Gastrocnemius medialis (tissue), 4 donors: ENCODE measurements at regions not wholly inside any gene's neighbourhood (a gene's known extent, or its start where the extent isn't known, plus 50 kb on each side); places are given as distances from the start of the nearest gene placed in this dataset.

ENCODE experiments used
- ATAC-seq, 2 donors: fragments of 150-250 bp; one replicate each; pipeline ENCODE4 v1.9.1; 2016
- DNase-seq, 2 donors: peaks; one replicate each; pipeline ENCODE4 v3.0.0-alpha.2; 2019
- H3K27ac ChIP-seq, 4 donors: fragments of 200-600 bp; sonication (generic); 1 replicate in 1 of 4; 2 replicates in 3 of 4; pipeline ENCODE4 v1.5.1; 2016 to 2018; ENCODE audit warnings: mild to moderate bottlenecking in 2 of 4, moderate library complexity in 1 of 4
- H3K27me3 ChIP-seq, 3 donors: fragments of 200-600 bp; sonication (generic) in 2 of 3; 1 replicate in 1 of 3; 2 replicates in 2 of 3; pipeline versions ENCODE4 v1.5.1 to v1.6.0; 2016 to 2019; ENCODE audit warnings: mild to moderate bottlenecking in 1 of 3, moderate library complexity in 1 of 3
- H3K36me3 ChIP-seq, 2 donors: fragments of 200-600 bp; sonication (generic) in 1 of 2; one replicate each; pipeline ENCODE4 v1.5.1; 2017 to 2018
- H3K4me1 ChIP-seq, 2 donors: fragments of 200-600 bp; sonication (generic) in 1 of 2; one replicate each; pipeline ENCODE4 v1.5.1; 2016 to 2017; ENCODE audit warnings: mild to moderate bottlenecking in 2 of 2
- H3K4me3 ChIP-seq, 4 donors: fragments of 200-600 bp; sonication (generic) in 3 of 4; 1 replicate in 1 of 4; 2 replicates in 3 of 4; pipeline ENCODE4 v1.5.1; 2016 to 2019; ENCODE audit warnings: mild to moderate bottlenecking in 2 of 4
- H3K9me3 ChIP-seq, 3 donors: fragments of 200-600 bp; sonication (generic) in 2 of 3; 1 replicate in 1 of 3; 2 replicates in 2 of 3; pipeline ENCODE4 v1.5.1; 2016 to 2019
- POLR2A ChIP-seq, 2 donors: fragments of 450-650 bp; IDR thresholded peaks; one replicate each; pipeline ENCODE4 v1.6.1; 2017; ENCODE audit warnings: antibody characterized with exemption in 2 of 2, mild to moderate bottlenecking in 2 of 2, moderate library complexity in 2 of 2
- in situ Hi-C, 4 donors: fragments of 200-750 bp; cut with MboI; loops; one replicate each; pipeline versions ENCODE4 v1.15.0 to v1.8.0; 2017; ENCODE audit warnings: low sequenced_read_pairs in 4 of 4
- intact Hi-C: fragments of 100-400 bp; cut with DNase I; formaldehyde crosslinking; loops from one replicate; pipeline ENCODE4 v1.15.1; 2023; ENCODE audit warnings: low total_unique reads
- TF ChIP-seq, protein P1 (sequence below), 5 experiments: fragments of 450-650 bp in 3 of 5; fragments of 200-600 bp in 2 of 5; sonication (generic) in 2 of 5; IDR thresholded peaks in 4 of 5; conservative IDR thresholded peaks in 1 of 5; 1 replicate in 4 of 5; 2 replicates in 1 of 5; pipeline ENCODE4 v1.5.1; 2016 to 2019; ENCODE audit warnings: antibody characterized with exemption in 5 of 5, mild to moderate bottlenecking in 3 of 5, moderate library complexity in 3 of 5

DNA sequence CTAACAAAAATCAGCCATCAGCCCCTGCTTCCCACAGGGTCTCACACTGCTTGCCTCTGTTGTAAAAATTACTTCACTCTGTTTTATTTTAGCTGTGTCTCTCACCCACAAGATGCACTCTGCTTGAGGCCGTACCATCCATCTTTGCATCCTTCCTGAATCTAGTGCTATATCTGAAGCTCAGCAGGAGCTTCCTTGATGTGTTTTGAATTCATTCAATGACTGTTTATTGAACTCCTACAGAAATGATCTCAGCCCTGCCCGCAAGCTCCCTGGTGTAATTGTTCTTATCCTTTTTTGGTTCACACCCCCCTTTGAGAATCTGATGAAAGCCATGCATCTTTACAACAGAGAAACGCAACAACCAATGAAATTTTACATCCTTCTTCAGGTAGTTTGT, 310.2 kb upstream of the ZC3H12C start:
- Histone ChIP-seq H3K4me1 (no peaks in the 10 kb centered on the region), H3K36me3 (no peaks in the 10 kb centered on the region), H3K4me3 (no peak overlapping the region), H3K27ac (no peak overlapping the region), H3K9me3 (no peaks in the 10 kb centered on the region), H3K27me3 (no peaks in the 10 kb centered on the region)
- no peak for DNase-seq
- in situ Hi-C loops (no loop called here), intact Hi-C loops (no loop called here)
- ATAC-seq = no peak
- TF ChIP-seq, protein P1, sequence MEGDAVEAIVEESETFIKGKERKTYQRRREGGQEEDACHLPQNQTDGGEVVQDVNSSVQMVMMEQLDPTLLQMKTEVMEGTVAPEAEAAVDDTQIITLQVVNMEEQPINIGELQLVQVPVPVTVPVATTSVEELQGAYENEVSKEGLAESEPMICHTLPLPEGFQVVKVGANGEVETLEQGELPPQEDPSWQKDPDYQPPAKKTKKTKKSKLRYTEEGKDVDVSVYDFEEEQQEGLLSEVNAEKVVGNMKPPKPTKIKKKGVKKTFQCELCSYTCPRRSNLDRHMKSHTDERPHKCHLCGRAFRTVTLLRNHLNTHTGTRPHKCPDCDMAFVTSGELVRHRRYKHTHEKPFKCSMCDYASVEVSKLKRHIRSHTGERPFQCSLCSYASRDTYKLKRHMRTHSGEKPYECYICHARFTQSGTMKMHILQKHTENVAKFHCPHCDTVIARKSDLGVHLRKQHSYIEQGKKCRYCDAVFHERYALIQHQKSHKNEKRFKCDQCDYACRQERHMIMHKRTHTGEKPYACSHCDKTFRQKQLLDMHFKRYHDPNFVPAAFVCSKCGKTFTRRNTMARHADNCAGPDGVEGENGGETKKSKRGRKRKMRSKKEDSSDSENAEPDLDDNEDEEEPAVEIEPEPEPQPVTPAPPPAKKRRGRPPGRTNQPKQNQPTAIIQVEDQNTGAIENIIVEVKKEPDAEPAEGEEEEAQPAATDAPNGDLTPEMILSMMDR (IDR thresholded peaks at IDR 0.05 in 4 of 5, conservative IDR thresholded peaks at IDR 0.05 in 1 of 5) = no peak

DNA sequence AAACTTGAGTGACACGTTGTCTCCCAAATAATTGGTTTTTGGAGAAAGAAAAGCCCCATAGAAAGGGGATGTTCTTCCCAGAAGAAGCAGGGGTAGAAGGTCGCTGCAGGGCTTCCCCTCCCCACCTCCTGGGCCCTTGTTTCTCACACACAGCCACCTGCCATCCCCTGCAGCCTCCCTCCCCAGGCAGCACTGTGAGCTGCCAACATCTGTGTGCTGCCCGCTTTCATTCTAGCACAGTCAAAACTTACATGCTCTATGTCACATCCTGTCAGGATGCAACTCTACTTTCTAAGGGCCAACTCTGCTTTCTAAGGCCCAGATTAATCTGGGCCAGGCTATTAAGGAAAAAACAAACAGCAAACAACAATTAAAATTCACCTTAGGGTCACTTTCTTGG, 309.4 kb upstream of the ZC3H12C start:
- Histone ChIP-seq H3K27me3 (no peaks in the 10 kb centered on the region), H3K4me1 (no peaks in the 10 kb centered on the region), H3K4me3 (no peak overlapping the region), H3K36me3 (no peaks in the 10 kb centered on the region), H3K9me3 (no peaks in the 10 kb centered on the region), H3K27ac (no peak overlapping the region)
- intact Hi-C loops (no loop called here), in situ Hi-C loops (no loop called here)
- DNase-seq (no peak), ATAC-seq (no peak)
- no peak for TF ChIP-seq POLR2A (IDR thresholded peaks at IDR 0.05)
- TF ChIP-seq, protein P1 (IDR thresholded peaks at IDR 0.05 in 4 of 5, conservative IDR thresholded peaks at IDR 0.05 in 1 of 5) = no peak

DNA sequence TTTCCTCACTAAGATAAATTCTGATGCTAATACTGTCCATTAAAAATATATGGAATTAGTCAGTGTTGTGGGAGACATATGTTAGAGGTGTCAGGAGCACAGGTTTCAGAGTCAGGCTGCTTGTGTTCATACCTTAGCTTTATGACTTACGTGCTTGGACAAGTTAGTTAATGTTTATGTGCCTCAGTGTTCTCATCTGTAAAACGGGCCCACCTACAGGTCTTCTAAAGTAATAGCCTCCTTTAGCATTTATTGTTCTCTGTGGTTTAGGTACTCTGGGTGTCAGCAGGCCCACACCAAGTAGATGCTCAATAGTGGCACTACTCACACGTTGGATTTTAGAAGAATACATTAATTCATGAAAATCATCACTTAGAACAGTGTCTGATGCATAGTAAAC, 308.7 kb upstream of the ZC3H12C start:
- H3K9me3 ChIP-seq = no peaks in the 10 kb centered on the region
- intact Hi-C loops = no loop called here
- no peak overlapping the region for H3K27ac ChIP-seq
- H3K36me3 ChIP-seq = no peaks in the 10 kb centered on the region
- H3K27me3 ChIP-seq = no peaks in the 10 kb centered on the region
- no peak overlapping the region for H3K4me3 ChIP-seq
- H3K4me1 ChIP-seq = no peaks in the 10 kb centered on the region
- ATAC-seq (no peak), DNase-seq (no peak)
- TF ChIP-seq, protein P1 (IDR thresholded peaks at IDR 0.05 in 4 of 5, conservative IDR thresholded peaks at IDR 0.05 in 1 of 5) = no peak
- no peak for TF ChIP-seq POLR2A (IDR thresholded peaks at IDR 0.05)
- in situ Hi-C loops = no loop called here

DNA sequence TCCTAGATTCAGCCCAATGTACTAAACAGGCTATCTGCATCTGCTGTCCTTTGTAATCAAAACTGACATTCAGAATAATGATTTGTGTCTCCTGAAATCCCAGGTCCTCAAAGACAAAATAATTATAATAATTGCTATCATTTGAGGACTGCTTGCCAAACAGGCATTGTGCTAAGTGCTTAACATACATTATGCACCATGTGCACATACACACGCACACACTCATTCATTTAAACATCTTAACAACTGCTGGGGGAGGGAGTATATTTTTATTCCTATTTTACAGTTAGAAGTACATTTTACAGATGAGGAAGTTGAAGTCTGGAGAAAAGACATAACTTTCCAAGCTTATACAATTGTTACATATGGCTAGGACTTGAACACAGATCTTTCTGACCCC, 308.0 kb upstream of the ZC3H12C start:
- intact Hi-C loops (no loop called here), in situ Hi-C loops (no loop called here)
- no peak for ATAC-seq
- H3K9me3 ChIP-seq = no peaks in the 10 kb centered on the region
- no peak for DNase-seq
- no peaks in the 10 kb centered on the region for H3K36me3 ChIP-seq
- H3K27me3 ChIP-seq = no peaks in the 10 kb centered on the region
- H3K27ac ChIP-seq = no peak overlapping the region
- no peak for TF ChIP-seq POLR2A (IDR thresholded peaks at IDR 0.05)
- TF ChIP-seq, protein P1 (IDR thresholded peaks at IDR 0.05 in 4 of 5, conservative IDR thresholded peaks at IDR 0.05 in 1 of 5) = no peak
- H3K4me1 ChIP-seq = no peaks in the 10 kb centered on the region
- no peak overlapping the region for H3K4me3 ChIP-seq

DNA sequence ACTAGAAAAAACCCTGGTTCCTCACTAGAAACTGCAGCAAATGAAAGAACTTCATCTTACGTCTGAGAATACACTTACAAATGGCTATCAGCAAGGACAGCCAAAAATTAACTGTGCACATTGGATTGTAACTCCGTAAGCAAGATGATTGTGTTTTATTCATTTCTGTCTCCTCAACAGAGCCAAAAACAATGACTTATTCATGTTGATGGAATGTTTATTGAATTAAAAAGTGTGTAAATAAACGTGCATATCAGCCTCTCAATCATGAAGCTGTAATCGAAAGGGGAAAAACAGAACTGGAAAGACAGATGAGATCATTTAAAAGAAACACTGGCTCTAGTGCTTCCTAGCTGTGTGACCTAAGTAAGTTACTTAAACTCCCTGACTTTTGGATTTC, 307.5 kb upstream of the ZC3H12C start:
- no peak for TF ChIP-seq POLR2A (IDR thresholded peaks at IDR 0.05)
- TF ChIP-seq, protein P1 (IDR thresholded peaks at IDR 0.05 in 4 of 5, conservative IDR thresholded peaks at IDR 0.05 in 1 of 5) = no peak
- Histone ChIP-seq H3K27ac (no peak overlapping the region), H3K4me1 (no peaks in the 10 kb centered on the region), H3K9me3 (no peaks in the 10 kb centered on the region), H3K27me3 (no peaks in the 10 kb centered on the region), H3K4me3 (no peak overlapping the region), H3K36me3 (no peaks in the 10 kb centered on the region)
- DNase-seq (no peak), ATAC-seq (no peak)
- in situ Hi-C loops = no loop called here
- intact Hi-C loops = no loop called here
